ENCODE measurements at regions not wholly inside any gene's neighbourhood (a gene's known extent, or its start where the extent isn't known, plus 50 kb on each side); places are given as distances from the start of the nearest gene placed in this dataset.

- TF ChIP-seq CTCF (conservative IDR thresholded peaks at IDR 0.05), result no peak
- no peak overlapping the region for H3K27ac Mint-ChIP-seq
- no peak overlapping the region for H3K4me3 Mint-ChIP-seq
Measured at GRCh38 chr5:99308131-99308530, 379.3 kb upstream of the CHD1 start.

More at GRCh38 chr5:99308131-99308530, 379.3 kb upstream of the CHD1 start:
- H4K8ac ChIP-seq (replicated peaks; ENCODE audit: insufficient read length, low read depth, low read length), result no peak overlapping the region
- no peak overlapping the region for H4K91ac ChIP-seq (ENCODE audit: insufficient read length, low read depth, low read length)
- H3K23ac ChIP-seq (ENCODE audit: insufficient read length, low read depth, low read length), result no peak overlapping the region
- no peak overlapping the region for H2AK5ac ChIP-seq (ENCODE audit: insufficient read length, low read length)
- H3K4ac ChIP-seq (ENCODE audit: low read depth, low read length), result no peak overlapping the region
- H3K56ac ChIP-seq (ENCODE audit: insufficient read length, low read depth, low read length), result no peak overlapping the region
- H3K4me1 ChIP-seq (ENCODE audit: insufficient read depth, low read length), result no peaks in the 10 kb centered on the region
- no peaks in the 10 kb centered on the region for H4K20me1 ChIP-seq (ENCODE audit: control insufficient read depth, insufficient read depth, insufficient read length)
- no peaks in the 10 kb centered on the region for H3K9me3 ChIP-seq (ENCODE audit: control insufficient read depth, low read depth, low read length)
- H2BK5ac ChIP-seq (ENCODE audit: insufficient read length, low read length), result no peak overlapping the region
- no peak overlapping the region for H3K9ac ChIP-seq (ENCODE audit: extremely low read depth, insufficient read length, low read length)
- H3K27me3 ChIP-seq (ENCODE audit: insufficient read depth, low read length), result no peaks in the 10 kb centered on the region
- no peak overlapping the region for H2BK120ac ChIP-seq (ENCODE audit: low read depth, low read length, poor library complexity, severe bottlenecking)
- Mint-ChIP-seq H3K9me3 (no peaks in the 10 kb centered on the region), H3K36me3 (ENCODE audit: insufficient read depth in 1 of 3, low read depth in 3 of 3) (no peaks in the 10 kb centered on the region), H3K4me1 (no peaks in the 10 kb centered on the region), H3K27me3 (ENCODE audit: low read depth) (no peaks in the 10 kb centered on the region; the same call in 1 of the 2 replicates)
- H3K4me2 ChIP-seq (ENCODE audit: insufficient read depth, insufficient read length, low read length), result no peak overlapping the region
- no peaks in the 10 kb centered on the region for H3K79me2 ChIP-seq (ENCODE audit: insufficient read depth, low read length)
- H4K5ac ChIP-seq (ENCODE audit: insufficient read length, low read depth, low read length), result no peak overlapping the region
- no peak overlapping the region for H2BK12ac ChIP-seq (ENCODE audit: insufficient read length, low read depth, low read length)
- H2AFZ ChIP-seq (ENCODE audit: low read length), result no peak overlapping the region
- no peak overlapping the region for H3K27ac ChIP-seq (ENCODE audit: insufficient read length, low read depth, low read length)
- WGBS (ENCODE audit: extremely low coverage, insufficient read length, low lambda C conversion rate), result no CpG with 5 or more reads among the region's 1 CpG
- H3K23me2 ChIP-seq (ENCODE audit: insufficient read length, low read depth, low read length, poor library complexity, severe bottlenecking), result no peaks in the 10 kb centered on the region
- H3K79me1 ChIP-seq (ENCODE audit: insufficient read depth, low read depth, low read length, poor library complexity, severe bottlenecking), result no peaks in the 10 kb centered on the region
- no peak overlapping the region for H3K14ac ChIP-seq (ENCODE audit: insufficient read depth, low read length)
- no peak overlapping the region for H2BK15ac ChIP-seq (ENCODE audit: low read depth, low read length)
- H2BK20ac ChIP-seq (ENCODE audit: low read depth, low read length, poor library complexity, severe bottlenecking), result no peak overlapping the region
- no peak for DNase-seq
- H3K18ac ChIP-seq (ENCODE audit: insufficient read length, low read depth, low read length), result no peak overlapping the region
- H3T11ph ChIP-seq (ENCODE audit: low read length), result no peak overlapping the region
